NCI-H524 (cell line): ENCODE measurements at regions not wholly inside any gene's neighbourhood (a gene's known extent, or its start where the extent isn't known, plus 50 kb on each side); places are given as distances from the start of the nearest gene placed in this dataset.
A peak's percentile ranks its signal among the peaks of the same experiment; 100 is the strongest.
"Not testable (repeated sequence)": the region's sequence is repeated elsewhere in the genome, so short reads cannot be mapped to it uniquely, and the experiment has no call there.

Experiments
- DNase-seq, 2 experiments: peaks; one replicate each; lab custom pipeline; 2025; lab: John Stamatoyannopoulos, UW

GRCh38 chr10:33861016-33861704, 526.7 kb upstream of the NRP1 start:
- no peak for DNase-seq

GRCh38 chr10:33860552-33860951, 526.1 kb upstream of the NRP1 start:
- no peak for DNase-seq

DNA sequence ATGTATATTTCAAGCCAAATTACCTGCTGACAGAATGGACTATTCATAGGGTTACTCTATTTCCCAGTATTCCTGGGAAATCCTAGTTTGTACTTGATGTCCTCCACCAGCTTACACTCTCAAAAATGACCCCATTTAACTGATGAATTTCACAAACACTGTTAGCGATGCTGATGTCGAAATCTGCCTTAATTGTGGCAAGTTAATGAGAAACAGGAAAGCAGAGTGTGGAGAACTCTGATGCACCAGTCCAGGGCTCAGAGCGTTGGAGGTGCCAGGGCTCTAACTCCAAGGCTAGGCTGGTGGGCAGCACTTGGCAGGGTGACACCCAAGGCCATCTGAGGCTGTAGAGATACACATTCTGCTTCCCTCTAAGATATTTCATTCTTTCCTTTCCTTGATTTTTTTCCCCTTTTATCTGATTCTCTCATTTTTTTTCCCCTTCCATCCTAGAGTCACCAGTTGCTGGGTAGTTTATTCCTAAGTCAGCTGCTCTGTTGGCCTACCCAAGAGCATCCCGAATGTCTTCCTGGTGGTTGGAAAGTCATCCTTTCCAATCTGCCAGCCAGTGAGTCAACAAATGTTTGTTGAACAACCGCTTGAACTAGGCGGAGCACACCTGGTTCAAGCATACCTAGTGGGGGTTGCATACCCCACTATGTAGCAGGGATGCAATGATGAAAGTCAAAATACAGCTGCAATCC, 525.0 kb upstream of the NRP1 start:
- no peak for DNase-seq

DNA sequence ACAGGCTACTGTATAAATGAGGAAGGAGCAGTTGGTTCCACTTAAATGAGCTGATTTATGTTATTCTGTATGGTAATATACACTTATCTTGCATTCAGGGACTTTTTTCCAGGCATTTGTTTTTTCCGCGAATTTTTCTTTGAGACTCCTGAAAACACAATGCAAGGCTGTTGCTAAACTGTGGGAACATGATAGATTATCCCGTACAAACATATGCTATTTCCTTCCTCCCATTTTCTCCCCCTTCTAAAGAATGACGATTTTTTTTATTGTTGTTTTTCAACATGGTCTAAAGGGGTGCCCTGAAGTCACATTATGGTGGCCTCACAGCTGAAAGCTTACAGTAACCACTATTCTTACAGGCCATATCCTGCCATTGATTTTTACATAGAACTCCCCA, 523.9 kb upstream of the NRP1 start:
- no peak for DNase-seq

DNA sequence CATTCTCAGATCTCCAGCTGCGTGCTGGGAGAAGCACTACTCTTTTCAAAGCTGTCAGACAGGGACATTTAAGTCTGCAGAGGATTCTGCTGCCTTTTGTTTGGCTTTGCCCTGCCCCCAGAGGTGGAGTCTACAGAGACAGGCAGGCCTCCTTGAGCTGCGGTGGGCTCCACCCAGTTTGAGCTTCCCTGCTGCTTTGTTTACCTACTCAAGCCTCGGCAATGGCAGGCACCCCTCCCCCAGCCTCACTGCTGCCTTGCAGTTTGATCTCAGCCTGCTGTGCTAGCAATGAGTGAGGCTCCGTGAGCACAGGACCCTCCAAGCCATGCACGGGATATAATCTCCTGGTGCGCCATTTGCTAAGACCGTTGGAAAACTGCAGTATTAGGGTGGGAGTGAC, 518.8 kb upstream of the NRP1 start:
- not testable (repeated sequence) for DNase-seq

- no peak for DNase-seq
These were observed 508.9 kb upstream of the NRP1 start for GRCh38 chr10:33843379-33843778.

DNA sequence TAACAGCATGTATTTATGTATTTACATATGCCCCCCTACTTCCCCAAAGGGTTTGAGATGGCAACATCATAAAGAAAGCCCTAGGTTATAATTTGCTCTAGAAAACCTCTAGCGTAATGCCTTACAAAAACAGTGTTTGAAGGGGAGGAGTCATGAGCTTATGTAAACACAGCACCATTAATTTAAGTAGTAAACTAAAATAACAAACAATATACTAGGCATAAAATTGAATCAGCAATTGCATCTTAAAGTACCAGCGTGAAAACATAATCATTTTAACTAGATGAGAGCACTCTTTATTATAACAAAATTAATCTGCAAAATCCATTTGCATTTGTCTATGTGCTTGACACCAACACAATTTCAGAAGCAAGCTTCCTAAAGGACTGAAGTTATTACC, 507.2 kb upstream of the NRP1 start:
- no peak for DNase-seq

GRCh38 chr10:33838731-33839130, 504.3 kb upstream of the NRP1 start:
- no peak for DNase-seq

- no peak for DNase-seq
These were observed 503.3 kb upstream of the NRP1 start for GRCh38 chr10:33837736-33838135.

DNA sequence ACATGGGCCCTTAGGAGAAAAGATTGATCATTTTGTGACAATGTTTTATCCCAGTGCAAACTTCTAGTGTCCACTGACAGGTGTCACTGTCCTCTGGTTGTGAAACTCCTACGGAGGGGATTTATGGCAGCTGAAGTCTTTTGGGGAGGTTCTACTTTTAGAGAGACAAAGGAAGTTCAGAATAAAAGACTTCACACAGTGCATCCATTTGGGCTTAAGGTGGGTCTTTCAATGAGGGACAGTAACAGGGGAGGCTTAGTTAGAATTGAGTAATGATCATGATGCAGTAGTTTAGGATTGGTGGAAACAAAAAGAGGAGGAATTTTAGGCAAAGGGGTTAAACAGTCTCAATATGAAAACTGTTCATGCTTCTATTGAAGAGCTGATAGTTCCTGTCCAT, 501.1 kb upstream of the NRP1 start:
- no peak for DNase-seq

DNA sequence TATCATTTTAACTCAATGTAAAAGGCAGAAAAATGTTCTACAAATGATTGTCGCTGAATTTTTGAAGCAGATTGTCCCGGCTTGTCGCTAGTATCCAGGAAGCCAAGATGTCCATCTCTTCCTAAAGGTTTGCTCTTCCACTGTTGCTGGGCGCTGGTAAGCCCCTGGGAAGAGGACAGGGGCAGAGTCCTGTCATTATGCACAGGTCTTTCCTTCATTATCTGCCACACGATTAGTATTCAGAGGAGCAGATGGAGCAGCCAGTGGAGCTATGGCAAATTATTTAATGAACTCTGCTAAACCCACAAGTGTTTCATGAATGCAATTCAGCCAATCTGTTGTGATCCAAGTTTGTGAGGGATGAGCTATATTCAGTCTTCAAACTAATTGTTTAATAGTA, 499.1 kb upstream of the NRP1 start:
- peak; percentile 25 to 60 for DNase-seq

- no peak for DNase-seq
These were observed 497.8 kb upstream of the NRP1 start for GRCh38 chr10:33832124-33832787.

DNA sequence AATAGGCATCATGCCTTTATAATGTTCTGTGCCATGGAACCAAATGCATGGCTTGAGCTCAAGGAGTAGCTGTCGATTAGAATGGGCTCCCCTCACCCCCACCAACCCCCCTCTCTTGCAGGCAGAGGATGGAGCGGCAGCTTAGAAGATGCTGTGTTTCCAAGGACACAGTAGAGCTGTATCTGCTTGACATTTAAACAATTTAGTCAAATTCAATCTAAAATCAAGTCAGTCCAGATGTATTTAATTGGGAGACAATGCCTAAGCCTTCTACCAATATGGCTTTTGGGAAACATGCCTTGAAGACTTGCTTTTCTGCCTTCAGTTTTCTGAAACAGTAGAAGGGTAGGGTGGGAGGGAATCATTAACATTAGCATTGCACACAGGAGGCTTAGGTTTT, 497.1 kb upstream of the NRP1 start:
- no peak for DNase-seq

DNA sequence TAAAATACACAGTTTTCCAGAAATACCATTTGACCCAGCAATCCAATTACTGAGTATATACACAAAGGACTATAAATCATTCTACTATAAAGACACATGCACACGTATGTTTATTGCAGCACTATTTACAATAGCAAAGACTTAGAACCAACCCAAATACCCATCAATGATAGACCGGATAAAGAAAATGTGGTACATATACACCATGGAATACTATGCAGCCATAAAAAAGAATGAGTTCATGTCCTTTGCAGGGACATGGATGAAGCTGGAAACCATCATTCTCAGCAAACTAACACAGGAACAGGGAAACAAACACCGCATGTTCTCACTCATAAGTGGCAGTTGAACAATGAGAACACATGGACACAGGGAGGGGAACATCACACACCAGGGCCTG, 495.4 kb upstream of the NRP1 start:
- DNase-seq, result not testable (repeated sequence)

GRCh38 chr10:33828592-33828991, 494.1 kb upstream of the NRP1 start:
- DNase-seq, result no peak

- DNase-seq, result no peak
These were observed 491.7 kb upstream of the NRP1 start for GRCh38 chr10:33826186-33826585.

DNA sequence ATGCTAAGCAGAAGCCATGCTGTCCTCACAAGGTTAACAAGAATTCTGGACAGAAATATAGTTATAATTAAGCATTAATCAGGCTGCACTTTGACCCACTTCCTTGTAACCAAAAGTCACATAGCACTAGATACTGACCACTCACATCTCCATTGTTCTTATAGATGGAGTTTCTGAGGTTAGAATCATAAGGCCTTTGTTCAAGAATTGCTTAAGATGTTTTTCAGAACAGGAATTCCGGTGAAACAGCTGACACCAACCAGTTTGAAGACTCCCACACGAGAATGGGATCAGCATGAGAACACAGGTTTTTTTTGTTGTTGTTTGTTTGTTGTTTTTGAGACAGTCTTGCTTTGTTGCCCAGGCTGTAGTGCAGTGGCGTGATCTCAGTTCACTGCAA, 488.3 kb upstream of the NRP1 start:
- DNase-seq, result no peak

DNA sequence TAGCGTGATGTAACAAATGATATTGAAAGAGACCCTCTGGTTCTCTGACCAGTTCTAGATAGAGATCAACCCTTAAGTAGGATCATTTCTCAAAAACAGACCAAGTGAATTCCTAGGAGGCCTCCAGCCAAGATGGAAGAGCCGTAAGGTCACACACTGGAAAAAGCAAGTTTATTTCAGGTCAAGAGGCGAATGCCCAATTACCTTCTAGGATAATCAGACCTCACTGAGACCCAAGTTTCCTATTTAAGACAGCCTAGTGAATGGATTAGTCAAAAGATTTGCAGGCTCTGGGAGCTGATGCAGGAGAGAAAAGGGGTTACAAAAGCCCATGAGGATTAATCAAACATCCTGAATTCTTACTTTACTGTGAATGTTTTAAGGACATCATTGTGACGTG, 486.1 kb upstream of the NRP1 start:
- DNase-seq, result no peak

DNA sequence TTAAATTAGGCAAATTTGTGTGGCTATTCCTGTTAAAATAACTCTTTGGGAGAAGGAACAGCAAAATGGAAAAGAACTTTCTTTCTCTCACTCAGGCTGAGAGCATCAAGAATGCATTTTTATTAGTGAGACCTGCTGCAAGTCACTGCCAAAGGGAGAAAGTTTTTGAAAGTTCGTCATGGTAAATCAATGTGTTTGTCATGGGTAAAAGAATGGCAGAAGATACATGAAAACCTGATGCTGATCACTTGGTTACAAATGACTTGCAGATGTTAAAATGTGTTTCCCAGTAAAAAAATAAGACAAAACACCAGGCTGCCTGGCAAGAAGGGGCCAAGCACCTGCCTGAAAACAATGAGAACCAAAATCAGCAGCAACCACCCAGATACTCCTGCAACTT, 484.7 kb upstream of the NRP1 start:
- DNase-seq, result no peak

GRCh38 chr10:33818343-33818742, 483.9 kb upstream of the NRP1 start:
- DNase-seq, result no peak

GRCh38 chr10:33817605-33818004, 483.1 kb upstream of the NRP1 start:
- no peak for DNase-seq

DNA sequence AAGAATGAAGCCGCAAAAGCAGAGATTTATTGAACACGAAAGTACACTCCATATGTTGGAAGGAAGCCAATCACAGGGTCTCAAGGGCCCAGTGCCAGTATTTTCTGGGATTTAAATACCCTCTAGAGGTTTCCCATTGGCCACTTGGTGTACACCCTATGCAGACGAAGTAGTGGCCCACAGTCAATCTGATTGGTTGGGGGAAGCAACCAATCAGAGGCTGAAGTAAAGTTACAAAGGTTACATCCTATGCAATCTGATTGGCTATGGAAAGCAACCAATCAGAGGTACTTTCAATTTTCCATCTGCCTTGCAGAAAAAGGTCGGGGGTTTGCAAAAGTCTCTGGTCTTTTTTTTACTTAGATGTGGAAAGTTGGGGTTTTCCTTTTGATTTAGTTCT, 481.3 kb upstream of the NRP1 start:
- DNase-seq, result no peak

GRCh38 chr10:33813871-33814270, 479.4 kb upstream of the NRP1 start:
- DNase-seq, result no peak
